ENCODE measurements at regions not wholly inside any gene's neighbourhood (a gene's known extent, or its start where the extent isn't known, plus 50 kb on each side); places are given as distances from the start of the nearest gene placed in this dataset.

DNA sequence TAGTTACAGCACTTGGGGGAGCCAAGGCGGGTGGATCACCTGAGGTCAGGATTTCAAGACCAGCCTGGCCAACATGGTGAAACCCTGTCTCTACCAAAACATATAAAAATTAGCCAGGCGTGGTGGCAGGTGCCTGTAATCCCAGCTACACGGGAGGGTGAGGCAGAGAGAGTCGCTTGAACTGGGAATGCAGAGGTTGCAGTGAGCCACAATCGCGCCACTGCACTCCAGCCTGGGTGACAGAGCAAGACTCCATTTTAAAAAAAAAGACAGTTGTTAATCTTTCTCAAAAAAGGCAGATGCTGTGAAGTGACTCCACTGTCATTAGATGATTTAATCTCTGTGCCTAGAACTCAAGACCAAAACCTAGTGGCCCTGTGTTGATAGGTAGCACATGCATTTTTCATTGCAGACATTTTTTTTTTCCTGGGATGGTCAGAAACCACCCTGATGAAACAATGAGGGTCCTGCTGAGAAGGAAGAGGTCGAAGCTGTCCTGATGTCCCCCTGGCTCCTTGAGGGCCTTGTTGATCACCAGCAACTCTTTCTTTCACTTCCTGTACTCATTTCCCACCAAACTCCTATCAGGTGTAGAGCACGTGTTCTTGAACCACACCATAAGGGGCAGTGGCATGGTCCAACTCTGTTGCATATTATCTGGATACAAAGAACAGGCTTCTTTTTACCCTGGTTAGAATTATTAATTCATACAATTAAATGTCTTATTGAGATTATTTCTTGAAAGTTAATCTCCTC lies 382.2 kb downstream of the ICE1 start (continued):
- TF ChIP-seq RNF2 (IDR thresholded peaks at IDR 0.05; ENCODE audit: borderline replicate concordance, low read depth, low read length, missing control alignments, poor library complexity, severe bottlenecking) (no peak), RAD21 (IDR thresholded peaks at IDR 0.05 in 1 of 2, conservative IDR thresholded peaks at IDR 0.05 in 1 of 2; ENCODE audit: low read depth in 2 of 2, low read length in 2 of 2) (no peak)

Data from H1 (cell line).